GM19438 (cell line): ENCODE measurements at regions not wholly inside any gene's neighbourhood (a gene's known extent, or its start where the extent isn't known, plus 50 kb on each side); places are given as distances from the start of the nearest gene placed in this dataset.

Experiments
- ATAC-seq: cut with Tn5 transposase; IDR thresholded peaks from one replicate; pipeline ENCODE4 v1.9.1; 2021; ENCODE audit warnings: low read depth; ENCODE audit not compliant: unreplicated experiment

DNA sequence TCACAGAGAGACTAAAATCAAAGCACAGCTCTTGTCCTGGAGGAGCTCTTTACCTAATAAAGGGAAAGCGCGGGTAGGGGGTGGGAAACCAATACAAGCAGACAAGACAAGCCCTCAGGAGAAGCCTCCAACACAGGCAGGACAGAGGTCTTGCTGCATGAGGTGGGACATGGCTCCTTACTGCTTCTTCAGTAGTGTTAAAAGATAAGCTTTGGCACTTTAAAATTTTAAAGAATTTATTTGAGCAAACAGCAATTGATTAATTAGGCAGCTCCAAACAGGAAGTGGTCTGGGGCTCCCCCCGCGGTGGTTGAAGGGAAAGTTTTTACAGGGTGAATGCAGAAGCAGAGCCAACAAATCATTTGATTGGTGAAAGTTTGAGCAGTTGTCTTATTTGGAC lies 50.3 kb upstream of the MACC1 start:
- no peak for ATAC-seq

DNA sequence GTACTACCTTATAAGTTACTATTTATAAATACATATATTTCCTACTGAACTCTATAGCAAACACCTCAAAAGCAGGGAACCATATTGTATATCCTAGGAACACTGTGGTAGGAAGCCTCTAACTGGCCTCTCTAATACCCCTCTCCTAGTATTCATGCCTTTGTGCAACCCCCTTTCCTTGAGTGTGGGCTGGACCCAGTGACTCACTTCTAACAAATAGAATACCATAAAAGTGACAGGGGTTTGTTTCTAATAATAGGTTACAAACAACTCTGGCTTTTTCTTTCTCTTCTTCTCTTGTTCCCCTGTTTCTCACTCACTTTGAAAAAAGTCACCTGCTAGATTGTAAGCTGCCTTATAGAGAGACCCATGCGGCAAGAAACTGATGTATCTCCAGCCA lies 51.6 kb upstream of the MACC1 start:
- ATAC-seq = no peak

DNA sequence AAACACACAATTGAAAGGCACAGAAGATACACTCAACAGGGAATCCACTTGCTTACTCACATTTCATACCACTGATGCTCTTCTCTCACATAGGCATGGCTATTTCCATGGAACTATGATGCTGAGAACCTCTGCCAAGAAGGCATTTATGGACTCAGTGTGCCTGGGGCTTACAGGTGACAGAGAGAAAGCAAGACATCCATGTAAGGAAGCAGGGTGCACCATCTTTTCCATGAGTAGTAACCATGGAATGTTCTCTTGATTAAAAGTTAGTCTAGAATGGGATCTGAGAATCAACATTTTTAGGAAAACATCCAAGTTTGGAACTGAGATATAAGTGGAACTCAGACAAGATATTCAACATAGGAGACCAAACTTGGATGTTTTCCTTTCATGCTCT lies 52.5 kb upstream of the MACC1 start:
- ATAC-seq = no peak

DNA sequence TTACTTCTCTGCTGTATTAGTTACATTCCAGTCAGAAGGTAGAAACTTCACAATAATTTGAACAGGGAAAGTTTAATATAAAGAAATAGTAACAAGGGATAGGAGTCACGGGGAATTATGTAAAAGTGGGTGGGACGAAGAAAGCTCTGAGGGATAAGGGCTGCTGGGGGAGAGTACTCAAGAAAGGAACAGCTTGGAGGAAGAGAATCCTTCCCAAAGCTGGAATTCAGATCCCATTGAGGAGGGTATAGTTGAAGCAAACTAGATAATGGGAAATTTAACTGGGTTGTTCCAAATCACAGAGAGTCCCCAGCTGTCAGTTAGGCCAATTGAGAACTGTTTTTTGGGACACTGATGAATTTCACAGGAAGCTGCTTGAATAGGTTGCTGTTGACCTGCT lies 53.2 kb upstream of the MACC1 start:
- ATAC-seq = no peak

DNA sequence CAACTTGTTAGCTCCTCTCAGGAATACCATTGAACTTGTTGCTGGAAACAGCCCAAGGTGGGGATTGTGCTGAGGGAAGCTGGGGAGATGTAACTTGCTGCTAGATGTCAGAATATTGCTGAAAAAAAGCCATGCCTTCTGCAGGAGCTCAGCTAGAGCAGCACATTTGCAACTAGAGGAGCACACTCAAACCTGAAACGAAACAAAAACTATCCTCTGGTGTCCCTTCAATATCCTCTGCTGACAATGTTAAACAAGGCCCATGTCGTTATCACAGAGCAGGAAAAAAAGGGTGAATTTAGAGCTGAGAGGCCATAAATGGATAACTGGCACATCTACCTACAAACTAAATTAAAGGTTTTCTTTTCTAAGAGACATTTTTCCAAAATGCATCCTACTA lies 53.7 kb upstream of the MACC1 start:
- ATAC-seq = peak; percentile 98

DNA sequence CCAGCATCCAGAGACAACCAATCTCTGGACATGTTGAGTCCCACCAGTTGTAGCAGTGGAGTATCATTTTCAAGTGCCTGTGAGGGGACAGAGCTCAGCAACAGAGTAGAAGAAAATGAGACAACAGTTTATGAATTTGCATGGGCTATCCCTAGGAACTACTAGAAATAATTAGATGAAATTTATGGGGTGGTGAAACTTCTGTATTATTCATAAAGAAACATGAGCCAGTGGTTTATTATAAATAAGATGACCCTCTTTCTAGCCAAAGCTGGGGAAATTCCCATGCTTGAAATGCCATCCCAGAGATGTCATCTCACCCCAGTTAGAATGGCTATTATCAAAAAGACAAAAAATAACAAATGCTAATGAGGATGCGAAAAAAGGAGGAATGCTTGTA lies 55.1 kb upstream of the ITGB8 start:
- ATAC-seq = no peak

DNA sequence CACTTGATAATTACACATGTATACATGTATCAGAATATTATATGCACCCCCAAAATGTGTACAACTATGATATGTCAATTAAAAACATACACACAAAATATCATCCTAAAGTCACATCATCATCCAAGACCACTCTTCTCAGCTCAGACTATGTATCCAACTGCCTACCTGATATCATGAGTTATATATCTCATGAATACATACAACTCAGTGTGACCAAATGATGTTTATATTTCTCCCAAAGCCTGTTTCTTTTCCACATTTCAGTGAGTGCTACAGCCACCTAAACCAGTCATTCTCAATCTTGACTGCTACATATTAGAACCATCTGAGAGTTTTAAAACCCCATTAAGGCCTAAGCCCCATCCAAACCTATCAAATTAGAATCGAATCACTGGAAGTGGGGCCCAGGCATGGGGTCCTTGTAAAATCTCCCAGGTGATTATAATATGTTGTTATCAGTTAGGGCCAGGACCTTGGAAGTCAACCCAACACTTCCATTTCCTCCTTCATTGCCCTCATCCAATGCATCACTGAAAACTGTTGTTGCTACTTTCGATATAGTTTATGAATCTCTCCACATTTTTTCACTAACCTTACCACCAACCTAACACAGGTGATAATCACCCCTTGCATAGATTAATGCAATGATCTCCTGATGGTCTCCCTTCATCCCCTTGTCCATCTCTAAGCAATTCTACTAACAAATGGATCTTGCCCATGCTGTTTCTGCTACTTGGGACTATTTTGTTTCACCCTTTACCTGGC lies 53.8 kb upstream of the ITGB8 start:
- no peak for ATAC-seq

DNA sequence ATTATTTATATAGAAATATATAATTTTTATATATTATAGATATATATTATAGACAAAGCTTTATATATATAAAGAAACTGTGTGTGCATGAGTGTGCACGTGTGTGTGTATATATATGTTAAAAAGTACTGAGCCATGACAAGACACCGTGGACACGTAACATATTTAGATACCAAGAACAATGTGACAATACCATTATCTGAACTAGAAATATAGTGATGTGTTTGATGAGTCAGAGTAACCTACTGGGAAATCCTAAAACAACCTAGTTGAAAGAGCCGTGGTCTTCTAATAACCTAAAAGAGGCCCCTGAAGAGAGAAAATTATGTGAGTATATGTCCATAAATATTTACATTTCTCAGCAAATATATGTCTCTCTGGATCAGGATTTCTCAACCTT lies 50.7 kb upstream of the ITGB8 start:
- no peak for ATAC-seq

DNA sequence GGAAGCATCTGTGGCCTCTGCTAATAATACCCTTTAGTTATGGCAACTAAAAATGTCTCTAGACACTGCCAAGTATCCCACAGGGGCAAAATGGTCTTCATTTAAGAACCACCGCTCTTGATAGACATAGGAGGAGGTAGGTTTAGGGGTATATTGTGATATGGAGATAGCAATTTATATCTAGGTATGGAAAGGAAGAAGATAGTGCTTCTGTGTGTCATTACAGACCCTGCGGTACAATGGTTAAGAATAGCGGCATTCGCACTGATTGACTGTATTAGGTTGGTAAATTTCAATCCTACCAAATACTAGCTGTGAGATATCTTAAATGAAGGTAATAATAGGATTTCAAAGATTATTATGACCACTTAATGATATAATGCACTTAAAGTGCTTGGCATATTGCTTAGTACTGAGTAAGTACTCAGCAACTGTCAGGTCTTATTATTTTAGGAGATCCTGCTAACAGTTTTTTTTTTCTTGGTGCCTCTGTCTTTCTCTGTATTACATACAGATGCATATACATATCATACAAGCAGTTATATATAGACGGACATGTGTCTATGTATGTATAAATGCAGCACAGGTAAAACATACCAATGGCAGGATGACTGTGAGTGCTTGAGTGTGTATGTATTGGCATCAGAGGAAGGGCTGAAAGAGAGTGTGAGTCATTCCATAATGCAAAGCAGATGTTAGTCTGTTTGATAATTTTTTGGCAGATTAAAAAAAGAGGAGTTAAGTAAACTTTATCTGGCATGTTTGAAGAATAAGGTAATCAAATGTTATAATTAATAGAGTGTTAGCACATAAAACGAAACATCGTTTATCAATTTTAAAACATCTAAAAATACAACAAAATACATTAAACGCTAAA lies 50.0 kb upstream of the ITGB8 start:
- no peak for ATAC-seq
